HG02678 (cell line): ENCODE measurements at regions not wholly inside any gene's neighbourhood (a gene's known extent, or its start where the extent isn't known, plus 50 kb on each side); places are given as distances from the start of the nearest gene placed in this dataset.

Source experiments
- ATAC-seq: cut with Tn5 transposase; IDR thresholded peaks from one replicate; pipeline ENCODE4 v1.9.1; 2021; ENCODE audit warnings: mild to moderate bottlenecking, moderate library complexity; ENCODE audit not compliant: unreplicated experiment

DNA sequence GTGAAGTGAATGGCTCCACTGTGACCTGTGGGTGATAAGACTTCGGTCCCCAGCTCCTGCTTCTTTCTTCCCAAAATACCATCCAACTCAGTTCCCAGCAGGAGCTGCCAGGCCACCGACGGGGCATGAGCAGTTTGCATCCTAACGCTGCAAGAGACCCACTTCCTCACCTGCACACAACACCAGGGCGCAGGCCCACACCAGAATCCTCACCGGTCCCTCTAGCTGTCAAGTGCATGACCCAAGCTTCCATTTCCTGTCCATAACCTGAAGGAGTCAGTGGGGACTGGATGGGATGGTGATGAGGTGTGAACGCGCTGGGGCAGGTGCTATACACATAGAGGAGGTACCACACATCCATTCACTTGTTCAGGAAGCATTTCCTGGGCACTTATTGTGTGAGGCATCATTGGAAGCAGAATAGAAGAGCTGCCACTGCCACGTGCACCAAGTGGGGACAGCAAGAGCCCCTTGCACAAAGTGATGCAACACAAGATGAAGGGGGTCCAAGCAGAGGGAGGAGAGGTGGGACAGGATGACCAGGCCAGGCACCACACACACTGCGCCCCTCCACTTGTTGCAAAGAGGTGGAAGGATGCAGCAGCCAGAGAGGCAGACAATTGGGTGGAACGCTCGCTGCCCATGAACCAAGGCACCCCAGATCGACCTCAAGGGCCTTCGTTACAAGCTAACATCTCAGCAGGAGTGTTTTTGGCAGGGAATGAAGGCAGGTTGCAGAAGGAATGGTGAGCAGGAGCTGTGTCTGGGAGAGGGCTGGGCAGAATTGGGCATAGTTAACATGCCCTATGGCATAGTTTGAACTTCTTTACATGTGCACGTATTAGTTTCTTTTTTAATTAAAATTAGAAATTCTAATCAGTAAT lies 605.8 kb upstream of the MGMT start:
- no peak for ATAC-seq

DNA sequence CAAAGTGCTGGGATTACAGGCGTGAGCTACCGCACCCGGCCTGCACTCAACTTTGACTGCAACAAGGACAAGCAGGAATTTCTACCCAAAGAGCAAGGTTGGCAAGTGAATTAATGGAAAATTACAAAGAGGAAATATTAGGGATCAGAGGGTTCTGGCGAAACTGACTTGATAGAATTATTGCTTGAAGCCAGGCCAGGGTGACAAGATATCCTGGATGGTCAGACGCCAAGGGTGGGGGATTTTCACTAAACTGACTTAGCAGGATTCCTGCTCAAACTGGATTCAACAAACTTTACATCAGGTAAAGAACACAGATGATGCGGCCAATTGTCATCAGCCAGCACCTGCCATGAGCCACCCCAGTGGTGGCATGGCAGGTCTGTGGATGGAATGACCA lies 603.6 kb upstream of the MGMT start:
- ATAC-seq = no peak

DNA sequence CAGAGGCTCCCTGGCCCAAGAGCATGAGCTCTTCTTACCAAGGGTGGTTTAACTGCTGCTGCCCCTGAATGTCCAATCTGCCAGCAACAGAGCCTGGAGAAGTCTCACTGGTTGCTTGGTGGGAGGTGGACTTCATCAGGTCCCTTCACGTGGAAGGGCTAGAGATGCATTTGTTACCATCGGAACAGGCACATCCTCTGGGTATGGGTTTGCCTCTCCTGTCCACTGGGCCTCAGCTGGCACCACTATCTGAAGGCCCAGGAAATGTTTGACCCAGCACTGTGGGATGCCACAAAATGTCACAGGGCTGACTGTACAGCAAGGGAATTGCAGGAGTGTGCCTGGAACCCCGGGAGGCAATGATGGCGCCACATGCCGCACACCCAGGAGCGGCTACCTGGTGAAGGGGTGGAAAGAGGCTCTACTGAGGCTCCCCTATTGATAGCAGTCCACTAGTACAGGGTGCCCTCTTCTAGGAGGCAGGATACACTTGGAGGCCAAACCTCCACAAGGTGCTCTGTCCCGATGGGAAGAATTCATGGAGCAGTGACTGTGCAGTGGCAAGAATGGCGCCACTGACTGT lies 603.1 kb upstream of the MGMT start:
- ATAC-seq = no peak

DNA sequence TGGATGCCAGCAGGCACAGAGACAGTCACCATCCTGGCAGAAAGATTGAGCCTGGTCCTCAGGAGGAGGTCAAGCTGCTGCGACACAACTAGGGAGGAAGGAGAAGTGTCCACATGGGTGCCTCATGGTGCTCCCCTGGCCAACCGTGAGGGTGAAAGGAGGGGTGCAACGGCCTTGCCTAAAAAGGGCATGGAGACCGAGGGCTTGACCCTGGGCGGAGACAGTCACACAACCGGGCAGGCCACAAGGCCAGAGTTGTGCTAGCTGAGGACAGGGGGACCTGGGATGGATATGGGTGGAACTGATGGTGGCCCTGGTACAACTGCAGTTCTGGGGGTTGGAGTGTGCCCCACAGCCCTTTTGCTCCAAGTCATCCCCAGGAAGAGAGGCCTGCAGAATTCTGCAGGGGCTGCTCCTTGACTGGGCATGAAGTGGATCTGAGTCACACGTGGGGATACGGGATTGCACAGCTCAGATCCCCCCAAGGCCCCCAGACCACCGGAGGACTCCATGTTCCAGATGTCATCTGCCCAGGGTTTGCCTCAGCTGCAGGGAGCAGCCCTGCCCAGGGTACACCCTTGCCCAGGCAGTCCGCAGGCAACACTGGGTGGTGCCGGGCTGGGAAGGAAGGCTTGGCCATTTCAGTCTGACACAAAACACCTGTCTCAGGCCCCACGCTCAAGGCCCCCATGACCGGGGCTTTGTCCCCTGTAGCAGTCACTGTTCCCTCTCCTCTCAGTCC lies 602.3 kb upstream of the MGMT start:
- ATAC-seq = no peak

DNA sequence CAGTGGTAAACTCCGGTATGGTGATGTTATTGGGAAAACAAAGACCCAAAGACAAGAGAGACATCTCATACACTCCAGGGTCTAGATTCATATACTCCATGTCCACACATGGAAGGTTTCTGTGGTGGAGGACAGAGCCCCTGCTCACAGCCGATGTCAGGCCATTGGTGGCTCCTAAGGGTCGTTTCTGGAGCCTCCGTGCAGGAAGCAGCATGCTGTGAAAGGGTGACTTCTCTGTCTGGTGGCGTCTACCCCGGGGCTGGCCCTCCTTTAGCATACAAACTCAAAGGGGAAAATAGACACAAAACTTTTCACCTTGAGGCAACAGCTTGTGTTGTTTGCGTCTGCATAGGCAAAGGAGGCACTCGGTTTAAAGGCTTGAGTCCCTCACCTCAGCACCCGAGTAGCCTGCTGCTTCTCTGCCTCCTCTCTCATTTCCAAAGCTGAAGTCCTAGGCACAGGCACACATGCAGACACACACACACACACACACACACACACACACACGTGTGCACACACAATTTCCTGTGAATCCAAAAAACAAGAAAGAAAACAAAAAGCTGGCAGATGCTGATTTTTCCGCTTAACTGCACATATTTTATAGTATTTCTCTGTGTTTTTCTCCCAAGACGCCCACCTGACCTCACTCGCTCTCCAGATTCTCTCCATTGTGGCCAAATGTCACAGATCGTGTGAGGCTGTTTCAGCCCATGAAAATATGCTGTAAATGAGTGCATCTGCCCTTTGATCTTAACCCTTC lies 601.4 kb upstream of the MGMT start:
- no peak for ATAC-seq

DNA sequence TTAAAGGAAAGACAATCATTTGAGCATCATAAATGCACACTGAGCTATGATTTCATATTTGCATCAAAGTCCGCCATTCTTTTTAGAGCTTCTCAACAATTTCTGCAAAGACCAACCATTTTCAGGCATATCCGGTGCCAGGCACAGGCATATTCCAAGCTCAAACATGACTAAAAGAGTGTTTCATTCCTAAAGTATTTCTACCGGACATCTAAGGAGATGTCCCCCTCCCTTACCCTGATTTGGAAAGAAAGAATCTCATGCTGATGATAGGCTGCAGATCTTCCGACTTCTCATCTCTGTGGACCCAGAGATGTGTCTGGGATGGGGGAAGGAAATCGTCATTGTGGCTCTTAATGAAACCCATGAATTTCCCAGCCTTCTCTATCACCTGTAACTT lies 600.5 kb upstream of the MGMT start:
- ATAC-seq = no peak

DNA sequence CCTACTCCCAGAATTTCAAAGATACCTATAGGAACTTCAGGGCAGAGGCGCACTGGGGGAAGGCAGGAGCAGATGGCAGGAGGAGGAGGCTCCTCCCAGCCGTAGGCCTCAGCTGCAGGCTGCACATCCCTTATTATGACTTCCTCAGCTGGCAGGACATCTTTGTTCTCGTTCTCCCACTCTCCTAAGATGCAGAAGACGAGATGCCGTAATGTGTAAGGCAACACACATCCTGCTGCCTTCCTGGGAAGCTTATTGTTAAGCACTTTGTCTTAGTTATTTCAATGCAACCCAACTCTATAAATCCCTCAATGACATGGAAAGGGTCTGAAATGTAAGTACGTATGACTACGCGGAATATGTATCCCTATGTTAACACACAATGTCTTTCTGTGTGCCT lies 599.8 kb upstream of the MGMT start:
- ATAC-seq = no peak

DNA sequence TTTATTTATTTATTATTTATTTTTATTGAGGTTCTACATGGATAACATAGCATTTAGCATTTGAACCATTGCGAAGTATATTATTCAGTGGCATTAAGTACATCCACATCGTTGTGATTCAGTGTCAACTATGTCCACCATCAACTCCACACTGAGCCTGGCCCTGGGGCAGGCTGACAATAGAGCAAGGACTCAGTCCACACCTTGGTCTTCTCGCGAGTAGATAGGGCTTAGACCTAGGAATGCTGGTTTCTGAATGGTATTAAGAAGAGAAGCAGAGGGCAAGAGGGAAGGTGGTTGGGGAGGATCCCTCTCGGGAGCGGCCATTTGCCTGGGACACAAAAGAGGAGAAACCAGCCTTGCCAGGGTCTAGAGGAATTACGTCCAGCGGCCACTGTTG lies 599.2 kb upstream of the MGMT start:
- ATAC-seq = no peak

DNA sequence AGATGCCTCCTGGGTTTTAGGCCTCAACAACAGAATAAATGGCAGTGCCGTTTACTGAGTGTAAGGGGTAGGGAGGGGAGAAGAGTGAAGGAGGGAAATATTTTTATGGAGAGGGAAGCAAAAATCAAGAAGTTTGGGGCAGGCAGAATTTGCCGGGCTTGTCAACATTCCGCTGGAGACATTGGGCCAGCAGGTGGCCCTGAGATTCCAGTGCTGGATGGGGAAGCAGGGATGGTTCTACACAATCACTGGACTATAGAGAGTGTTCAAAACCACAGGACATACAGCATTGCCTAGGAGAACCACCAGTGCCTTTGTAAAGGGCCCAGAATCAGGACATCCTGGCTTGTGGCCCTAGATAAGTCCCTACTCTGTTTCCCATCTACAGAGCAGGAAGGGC lies 598.6 kb upstream of the MGMT start:
- no peak for ATAC-seq

DNA sequence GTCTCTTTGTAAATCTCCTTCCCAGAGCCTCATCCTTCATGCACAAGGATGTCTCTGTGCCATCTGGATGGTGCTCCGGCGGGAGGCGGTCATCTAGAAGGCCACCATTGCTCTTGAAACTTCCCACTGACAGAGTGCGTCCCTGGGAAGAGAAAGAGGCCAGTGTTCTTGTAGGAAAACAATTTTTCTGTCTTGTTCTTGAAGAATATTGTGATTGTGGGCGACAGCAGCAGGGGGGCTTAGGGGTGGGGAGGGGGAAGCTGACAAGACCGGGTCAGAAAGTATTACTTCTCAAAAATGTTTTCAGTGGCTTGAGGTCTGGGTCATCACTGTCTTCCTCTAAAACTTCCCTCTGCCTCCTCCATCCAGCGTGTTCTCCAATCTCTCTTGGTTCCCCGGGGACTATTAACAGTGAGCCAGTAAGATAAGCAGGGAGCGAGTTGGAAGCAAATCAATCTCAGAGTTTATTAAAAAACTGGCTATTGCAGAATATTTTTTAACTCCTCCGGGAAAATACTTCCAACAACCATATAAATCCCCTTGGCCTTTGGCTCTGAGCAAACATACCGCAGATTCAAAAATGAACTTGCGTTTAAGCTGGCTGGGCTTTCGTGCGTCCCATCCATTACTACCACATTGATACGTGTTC lies 597.8 kb upstream of the MGMT start:
- ATAC-seq = no peak

DNA sequence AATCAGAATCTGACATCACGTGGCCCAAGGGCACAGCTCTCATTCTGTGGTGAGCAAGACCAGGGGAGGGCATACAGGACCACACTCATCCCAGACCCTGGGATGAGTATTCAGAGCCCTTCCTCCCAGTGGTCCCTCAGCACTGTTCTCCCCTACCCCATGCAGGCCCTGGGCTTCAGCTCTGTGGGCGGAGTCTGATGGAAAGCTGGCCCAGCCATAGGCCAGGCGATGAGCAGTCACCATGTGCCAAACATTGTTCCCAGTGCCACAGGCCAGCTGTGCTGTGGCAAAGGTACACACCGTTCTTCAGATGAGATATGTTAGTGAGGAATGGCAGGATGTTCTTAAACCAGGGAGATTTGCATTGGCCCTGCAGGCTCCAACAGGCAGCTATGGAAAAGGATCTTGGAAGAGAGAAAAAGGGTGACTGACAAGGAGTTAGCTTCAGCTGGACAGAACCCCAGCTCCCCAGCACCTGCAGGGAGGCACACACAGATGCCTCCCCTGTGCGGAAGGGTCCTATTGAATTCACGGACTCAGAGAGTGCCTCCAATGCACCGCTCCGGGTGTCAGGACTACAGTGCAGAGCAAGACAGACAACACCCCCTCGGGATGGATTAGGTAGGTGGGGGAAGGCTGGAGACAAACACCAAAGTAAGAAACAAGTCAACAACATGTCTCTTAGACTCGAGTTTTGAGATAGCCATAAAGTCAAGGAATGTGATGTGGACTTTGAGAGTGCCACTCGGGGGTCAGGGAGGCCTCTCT lies 596.0 kb upstream of the MGMT start:
- ATAC-seq = no peak

DNA sequence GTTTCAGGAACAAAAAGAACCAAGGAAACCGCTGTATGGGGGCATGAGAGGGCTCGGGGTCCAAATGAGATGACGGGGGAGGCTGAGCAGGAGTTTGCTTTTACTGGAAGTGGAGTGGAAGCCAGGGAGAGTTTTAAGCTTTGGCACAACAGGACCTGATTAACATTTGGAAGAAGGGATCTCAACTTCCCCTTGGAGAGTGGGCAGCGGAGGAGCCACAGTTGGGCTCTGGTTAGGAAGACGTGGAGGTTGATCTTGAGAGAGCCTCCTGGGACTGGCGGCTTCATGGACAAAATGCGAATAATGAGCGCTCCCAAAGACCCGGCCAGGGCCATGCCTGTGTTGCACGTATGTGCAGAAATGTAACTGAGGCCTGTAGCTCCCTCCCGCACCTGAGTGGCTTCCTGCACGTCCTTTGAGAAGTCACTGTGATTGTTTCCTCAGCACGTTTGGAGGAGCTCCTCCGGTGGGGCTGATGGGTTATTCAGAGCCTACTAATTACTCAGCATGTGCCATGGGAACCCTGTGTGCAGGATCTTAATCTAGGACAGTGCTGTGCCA lies 595.3 kb upstream of the MGMT start:
- ATAC-seq = no peak

DNA sequence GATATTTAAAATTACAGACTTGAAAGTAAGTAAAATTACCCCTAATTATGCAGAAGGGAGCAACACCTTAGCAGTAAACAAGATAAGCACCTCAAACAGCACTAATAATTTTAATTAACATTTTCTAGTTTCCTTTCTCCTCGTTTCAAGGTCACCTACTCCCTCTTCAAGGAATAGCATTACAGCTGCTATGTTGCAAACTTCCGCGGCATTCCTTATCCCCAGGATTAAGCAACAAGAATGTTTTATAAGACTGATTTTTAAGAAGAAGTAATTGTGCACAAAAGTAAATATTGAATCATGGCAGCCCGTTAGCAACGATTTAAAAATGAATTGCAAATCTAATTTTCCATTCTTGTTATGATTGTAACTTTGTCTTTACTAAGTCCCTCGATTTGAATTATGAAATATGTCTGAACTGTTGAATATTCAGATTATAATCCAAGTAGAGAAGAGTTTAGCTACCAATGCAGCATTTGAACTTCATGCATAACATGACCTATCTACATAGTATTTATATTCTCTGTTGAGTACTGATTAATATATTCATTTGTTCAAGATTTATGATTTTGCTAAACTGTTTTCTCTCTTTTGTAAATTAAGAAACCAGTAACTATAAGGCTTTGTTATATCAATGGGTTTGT lies 593.5 kb upstream of the MGMT start:
- no peak for ATAC-seq

DNA sequence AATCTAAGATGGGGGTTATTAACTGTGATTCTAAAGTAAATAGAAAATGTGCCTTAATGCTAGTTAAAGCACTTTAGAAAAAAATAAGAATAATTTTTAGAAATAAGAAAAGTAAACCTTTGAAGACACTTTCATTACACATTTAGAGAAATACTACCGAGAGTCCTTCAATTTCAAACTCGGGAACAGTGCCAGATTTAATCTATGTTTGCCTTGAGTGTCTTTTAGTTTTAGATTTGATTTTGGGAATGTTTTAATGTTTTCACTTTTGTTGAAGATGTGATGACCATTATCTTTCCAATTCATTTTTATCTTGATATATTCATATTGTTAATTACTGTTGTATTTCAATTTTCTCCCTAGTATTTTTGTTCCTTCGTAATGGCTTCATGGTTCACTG lies 592.7 kb upstream of the MGMT start:
- ATAC-seq = no peak

DNA sequence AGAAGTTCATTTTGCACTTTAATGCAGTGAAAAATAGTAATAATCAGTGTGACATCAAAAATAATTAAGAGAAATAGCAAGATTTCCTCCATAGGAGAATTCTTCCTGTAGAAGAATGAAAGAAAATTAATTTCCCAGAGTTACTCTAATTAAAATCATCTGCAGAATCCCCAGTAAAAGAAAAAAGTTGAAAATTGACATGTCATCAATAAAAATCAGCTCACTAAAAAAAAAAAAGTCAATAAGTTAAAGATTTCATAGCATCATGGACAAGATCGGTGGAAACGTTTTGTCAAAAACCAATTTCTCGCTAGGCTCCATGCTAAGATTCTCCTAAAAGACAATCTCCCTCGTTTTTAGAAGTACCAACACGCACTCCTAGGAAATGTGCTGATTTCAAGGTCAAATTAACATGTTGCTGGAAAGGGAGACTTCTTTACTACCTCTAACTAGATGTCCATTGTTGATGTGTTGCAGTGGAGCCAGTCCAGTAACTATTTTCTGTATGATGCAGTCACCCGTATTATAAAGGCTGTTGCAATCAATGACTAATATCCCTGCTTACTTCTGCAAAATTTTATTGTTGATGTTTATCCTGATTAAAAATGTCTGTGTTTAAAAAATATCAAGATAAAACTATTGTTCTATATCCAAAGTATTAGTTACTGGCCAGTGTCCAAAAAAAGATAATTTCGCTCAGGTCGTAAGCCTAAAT lies 591.9 kb upstream of the MGMT start:
- no peak for ATAC-seq

DNA sequence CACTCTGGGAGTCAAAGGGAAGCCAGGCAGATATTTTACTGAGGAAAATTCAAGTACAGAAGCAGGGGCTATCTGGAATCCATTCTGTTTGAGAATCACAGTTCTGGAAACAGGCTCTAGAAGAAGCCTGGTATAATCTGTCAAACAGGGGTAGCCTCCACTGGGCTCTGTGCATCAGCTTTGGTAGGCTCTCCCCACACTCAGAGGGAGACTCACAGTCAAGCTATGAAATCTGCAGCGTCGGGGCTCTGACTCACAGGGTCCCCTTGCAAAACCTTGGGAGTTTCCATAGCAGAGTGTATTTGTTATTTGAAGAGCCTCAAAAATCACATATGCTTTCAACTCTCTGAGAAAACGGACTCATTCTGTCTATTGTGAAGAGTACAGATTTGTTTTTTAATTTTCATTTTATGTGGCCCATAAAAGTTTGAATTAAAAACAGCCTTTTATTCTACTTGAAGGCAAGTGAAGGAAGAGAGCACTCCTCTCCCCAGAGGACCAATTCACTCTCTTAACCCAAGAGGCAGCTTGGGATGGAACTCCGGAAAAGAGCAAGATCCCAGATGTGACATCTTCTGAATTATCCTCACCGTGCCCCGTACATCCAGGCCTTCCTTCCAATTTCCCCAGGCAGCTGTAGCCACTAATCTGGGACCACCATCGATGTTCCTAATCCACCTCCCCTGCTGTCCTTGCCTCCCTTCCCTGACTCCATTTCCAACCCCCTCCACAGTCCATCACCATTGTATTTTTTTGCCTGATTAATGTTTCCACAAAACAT lies 590.9 kb upstream of the MGMT start:
- ATAC-seq = no peak

DNA sequence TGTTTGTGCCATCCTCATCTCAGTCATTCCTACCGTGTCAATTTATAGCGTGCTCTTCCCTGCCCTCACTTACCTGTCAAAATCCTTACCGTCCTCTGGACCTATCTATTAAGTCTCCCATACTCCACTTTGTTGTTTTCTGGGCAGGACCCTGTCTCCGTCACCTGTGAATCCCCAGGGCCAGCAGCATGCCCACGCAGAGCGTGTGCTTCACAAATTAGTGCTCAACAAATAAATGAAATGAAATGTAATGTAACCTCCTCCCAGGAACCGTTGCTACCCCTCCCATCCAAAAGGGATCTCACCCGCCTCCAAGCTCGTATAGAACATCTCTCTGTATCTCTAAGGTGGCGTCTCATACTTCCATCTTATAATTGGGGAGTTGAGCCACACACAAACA lies 589.9 kb upstream of the MGMT start:
- no peak for ATAC-seq

DNA sequence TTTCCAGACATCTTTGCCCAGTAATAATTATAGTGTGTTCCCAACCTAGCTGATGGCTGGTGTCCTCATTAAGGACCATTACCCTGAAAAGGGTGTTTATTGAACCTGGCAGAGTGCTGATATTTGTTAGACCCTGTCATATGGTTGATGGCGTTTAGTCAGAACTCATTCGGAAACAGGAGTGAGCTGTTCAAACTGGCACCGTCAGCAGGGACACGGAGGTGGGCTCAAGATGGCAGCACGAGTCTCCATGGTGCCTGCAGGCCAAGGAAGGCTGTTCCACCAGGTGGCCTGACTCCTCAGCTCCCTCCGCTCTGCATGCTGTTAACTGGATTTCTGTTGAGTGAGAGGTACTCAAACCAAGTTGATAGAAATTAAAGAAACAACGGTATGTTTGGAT lies 589.1 kb upstream of the MGMT start:
- no peak for ATAC-seq
